T-cell (primary cell): ENCODE measurements at regions not wholly inside any gene's neighbourhood (a gene's known extent, or its start where the extent isn't known, plus 50 kb on each side); places are given as distances from the start of the nearest gene placed in this dataset.
"Not testable (repeated sequence)": the region's sequence is repeated elsewhere in the genome, so short reads cannot be mapped to it uniquely, and the experiment has no call there.

Experiments used
- ATAC-seq, 4 experiments: fragments of 200-7000 bp in 3 of 4; fragments of 150-1000 bp in 1 of 4; cut with Tn5 transposase; replicated peaks in 1 of 4; 1 replicate in 3 of 4; 2 replicates in 1 of 4; pipeline ENCODE4 v1.10.0; 2021; ENCODE audit warnings: moderate library complexity in 3 of 4, mild to moderate bottlenecking in 2 of 4, moderate number of reproducible peaks in 1 of 4
- CTCF ChIA-PET, 2 donors: fragments of 300-600 bp; sonication (Branson Sonifier 250); formaldehyde crosslinking; loops; one replicate each; lab custom pipeline; 2022; ENCODE audit warnings: antibody characterized with exemption in 2 of 2; lab: Charles Lee
- POLR2A ChIA-PET, 2 donors: fragments of 300-600 bp; sonication (Branson Sonifier 250); formaldehyde crosslinking; loops; one replicate each; lab custom pipeline; 2022; ENCODE audit warnings: antibody characterized with exemption in 2 of 2; lab: Charles Lee
- DNase-seq, 35 experiments: peaks; one replicate each; pipeline versions ENCODE4 v3.0.0 to v3.0.0-alpha.2; 2013 to 2023
- H3K27ac ChIP-seq: one replicate; pipeline ENCODE4 v1.5.1; 2013; ENCODE audit warnings: low read length
- H3K27me3 ChIP-seq, 2 experiments: replicated peaks in 1 of 2; 1 replicate in 1 of 2; 2 replicates in 1 of 2; pipeline versions ENCODE4 v1.6.1 to v1.7.0; 2013; ENCODE audit warnings: low read length in 1 of 2, mixed read lengths in 1 of 2; ENCODE audit not compliant: control insufficient read depth in 2 of 2, insufficient read depth in 2 of 2; ENCODE audit errors: extremely low read depth in 1 of 2
- H3K36me3 ChIP-seq, 2 donors: 1 replicate in 1 of 2; 2 replicates in 1 of 2; pipeline versions ENCODE4 v1.6.1 to v1.7.0; 2013; ENCODE audit warnings: low read length in 1 of 2; ENCODE audit not compliant: control insufficient read depth in 2 of 2, insufficient read depth in 1 of 2; ENCODE audit errors: extremely low read depth in 1 of 2
- H3K4me1 ChIP-seq, 2 experiments: 1 replicate in 1 of 2; 2 replicates in 1 of 2; pipeline versions ENCODE4 v1.6.1 to v1.7.0; 2013; ENCODE audit warnings: low read length in 2 of 2, mixed read lengths in 1 of 2; ENCODE audit not compliant: insufficient read depth in 2 of 2, control insufficient read depth in 1 of 2; ENCODE audit errors: extremely low read depth in 1 of 2
- H3K4me3 ChIP-seq, 2 donors: 1 replicate in 1 of 2; 2 replicates in 1 of 2; pipeline versions ENCODE4 v1.5.1 to v1.7.0; 2013; ENCODE audit warnings: mild to moderate bottlenecking in 2 of 2, low read length in 1 of 2, moderate library complexity in 1 of 2; ENCODE audit not compliant: control insufficient read depth in 1 of 2; ENCODE audit errors: extremely low read depth in 1 of 2
- H3K9me3 ChIP-seq: 2 replicates; pipeline ENCODE4 v1.7.0; 2013
- H3K27ac Mint-ChIP-seq, 2 donors: one replicate each; pipeline ENCODE4 v1.8.0; 2020 to 2021; ENCODE audit warnings: mild to moderate bottlenecking in 2 of 2, mixed read lengths in 2 of 2
- H3K27me3 Mint-ChIP-seq, 2 donors: one replicate each; pipeline ENCODE4 v1.8.0; 2021 to 2022; ENCODE audit warnings: mixed read lengths in 2 of 2
- H3K36me3 Mint-ChIP-seq: one replicate; pipeline ENCODE4 v1.8.0; 2021; ENCODE audit warnings: mixed read lengths
- H3K4me1 Mint-ChIP-seq, 3 donors: one replicate each; pipeline ENCODE4 v1.8.0; 2020 to 2022; ENCODE audit warnings: mixed read lengths in 3 of 3, mild to moderate bottlenecking in 1 of 3
- H3K4me3 Mint-ChIP-seq, 3 donors: one replicate each; pipeline ENCODE4 v1.8.0; 2020 to 2022; ENCODE audit warnings: mild to moderate bottlenecking in 3 of 3, mixed read lengths in 3 of 3, moderate library complexity in 3 of 3
- H3K9me3 Mint-ChIP-seq, 3 donors: one replicate each; pipeline ENCODE4 v1.8.0; 2020 to 2022; ENCODE audit warnings: mixed read lengths in 3 of 3
- WGBS: methylation state at CpG from one replicate; pipeline ENCODE4 v1.1.5; 2013; ENCODE audit warnings: missing lambda C conversion rate; ENCODE audit not compliant: insufficient coverage; 5-methylcytosine and 5-hydroxymethylcytosine counted together

- no peak overlapping the region for H3K27ac ChIP-seq
- H3K36me3 ChIP-seq: no peaks in the 10 kb centered on the region
- no peaks in the 10 kb centered on the region for H3K27me3 Mint-ChIP-seq
- H3K4me1 Mint-ChIP-seq: peaks cover 7 to 13% (median 13%) of the 10 kb centered on the region in 3 donors
- H3K4me3 ChIP-seq: no peak overlapping the region
- ChIA-PET CTCF (no interaction called here), POLR2A (interaction anchor here in 1 of 2 donors (0.7 kb wide), 1 partner anchor 22 kb away, joined by 3 read pairs; no protein-coding TSS in a partner anchor)
- no peak overlapping the region for H3K4me3 Mint-ChIP-seq
- H3K27me3 ChIP-seq: no peaks in the 10 kb centered on the region
- H3K4me1 ChIP-seq: no peaks in the 10 kb centered on the region
- peaks cover 5% of the 10 kb centered on the region for H3K36me3 Mint-ChIP-seq
- ATAC-seq (no peak), DNase-seq (no peak)
- no peaks in the 10 kb centered on the region for H3K9me3 ChIP-seq
- no peak overlapping the region for H3K27ac Mint-ChIP-seq
- WGBS: no CpG with 5 or more reads among the region's 3 CpGs
- H3K9me3 Mint-ChIP-seq: no peaks in the 10 kb centered on the region
Measured at GRCh38 chr14:71452987-71453386, 479.2 kb upstream of the RGS6 start.

GRCh38 chr14:71454010-71454409 is 478.2 kb upstream of the RGS6 start:
- ChIA-PET POLR2A (no interaction called here), CTCF (no interaction called here)
- ATAC-seq: no peak
- Mint-ChIP-seq H3K4me3 (no peak overlapping the region), H3K27ac (no peak overlapping the region), H3K36me3 (peaks cover 6% of the 10 kb centered on the region), H3K4me1 (peaks cover 7 to 13% (median 10%) of the 10 kb centered on the region in 3 donors), H3K9me3 (no peaks in the 10 kb centered on the region), H3K27me3 (no peaks in the 10 kb centered on the region)
- Histone ChIP-seq H3K9me3 (no peaks in the 10 kb centered on the region), H3K27me3 (no peaks in the 10 kb centered on the region), H3K27ac (no peak overlapping the region), H3K4me1 (no peaks in the 10 kb centered on the region), H3K4me3 (no peak overlapping the region), H3K36me3 (no peaks in the 10 kb centered on the region)
- DNase-seq: no peak
- WGBS: no CpG with 5 or more reads among the region's 2 CpGs

- POLR2A ChIA-PET: no interaction called here
- H3K4me3 ChIP-seq: no peak overlapping the region
Measured at GRCh38 chr14:71454513-71455332, 477.5 kb upstream of the RGS6 start.

GRCh38 chr14:71460091-71460490 is 472.1 kb upstream of the RGS6 start:
- Histone ChIP-seq H3K4me3 (no peak overlapping the region), H3K36me3 (peaks cover 0 to 4% of the 10 kb centered on the region in 2 donors), H3K27ac (no peak overlapping the region), H3K27me3 (no peaks in the 10 kb centered on the region), H3K9me3 (no peaks in the 10 kb centered on the region), H3K4me1 (no peaks in the 10 kb centered on the region)
- H3K4me1 Mint-ChIP-seq: peaks cover under 1 to 6% (median 3%) of the 10 kb centered on the region in 3 donors
- peaks cover 45% of the 10 kb centered on the region for H3K36me3 Mint-ChIP-seq
- ChIA-PET POLR2A (no interaction called here), CTCF (no interaction called here)
- H3K4me3 Mint-ChIP-seq: no peak overlapping the region
- H3K9me3 Mint-ChIP-seq: peaks cover 3 to 9% (median 3%) of the 10 kb centered on the region in 3 donors
- H3K27me3 Mint-ChIP-seq: no peaks in the 10 kb centered on the region
- DNase-seq (no peak), ATAC-seq (no peak)
- no CpG with 5 or more reads among the region's 6 CpGs for WGBS
- no peak overlapping the region for H3K27ac Mint-ChIP-seq

More at GRCh38 chr14:71454513-71455332, 477.5 kb upstream of the RGS6 start:
- Mint-ChIP-seq H3K4me1 (peaks cover 7 to 13% (median 10%) of the 10 kb centered on the region in 3 donors), H3K36me3 (peaks cover 13% of the 10 kb centered on the region), H3K27me3 (no peaks in the 10 kb centered on the region), H3K9me3 (no peaks in the 10 kb centered on the region), H3K27ac (no peak overlapping the region), H3K4me3 (no peak overlapping the region)
- Histone ChIP-seq H3K9me3 (no peaks in the 10 kb centered on the region), H3K27me3 (no peaks in the 10 kb centered on the region), H3K4me1 (no peaks in the 10 kb centered on the region), H3K27ac (no peak overlapping the region), H3K36me3 (no peaks in the 10 kb centered on the region)
- CTCF ChIA-PET: no interaction called here
- no peak for DNase-seq
- ATAC-seq: no peak
- WGBS: 100% methylated on average over 2 of the region's 6 CpGs

- H3K4me1 ChIP-seq, H3K4me1 Mint-ChIP-seq, H3K4me3 ChIP-seq, H3K27ac ChIP-seq, H3K27me3 Mint-ChIP-seq, H3K9me3 Mint-ChIP-seq, H3K27ac Mint-ChIP-seq, H3K27me3 ChIP-seq, H3K36me3 ChIP-seq, H3K9me3 ChIP-seq, DNase-seq, POLR2A ChIA-PET, ATAC-seq, H3K4me3 Mint-ChIP-seq, CTCF ChIA-PET: not testable (repeated sequence)
- WGBS: 100% methylated on average over 1 of the region's 3 CpGs
- peaks cover 57% of the 10 kb centered on the region for H3K36me3 Mint-ChIP-seq
Measured at GRCh38 chr14:71461617-71462016, 470.6 kb upstream of the RGS6 start.

GRCh38 chr14:71463807-71464206 is 468.4 kb upstream of the RGS6 start:
- Histone ChIP-seq H3K4me1 (no peaks in the 10 kb centered on the region), H3K27me3 (no peaks in the 10 kb centered on the region), H3K4me3 (no peak overlapping the region), H3K27ac (no peak overlapping the region), H3K36me3 (peaks cover 0 to 4% of the 10 kb centered on the region in 2 donors), H3K9me3 (no peaks in the 10 kb centered on the region)
- ChIA-PET POLR2A (interaction anchor here in 1 of 2 donors (0.6 kb wide), 1 partner anchor 219 kb away, joined by 3 read pairs; no protein-coding TSS in a partner anchor), CTCF (no interaction called here)
- no peak for DNase-seq
- ATAC-seq: no peak
- peaks cover 0 to 4% (median 2%) of the 10 kb centered on the region in 3 donors for H3K4me1 Mint-ChIP-seq
- no peaks in the 10 kb centered on the region for H3K27me3 Mint-ChIP-seq
- H3K36me3 Mint-ChIP-seq: peaks cover 69% of the 10 kb centered on the region
- no peak overlapping the region for H3K4me3 Mint-ChIP-seq
- no peak overlapping the region for H3K27ac Mint-ChIP-seq
- peaks cover 3 to 10% (median 9%) of the 10 kb centered on the region in 3 donors for H3K9me3 Mint-ChIP-seq
